ENCODE measurements at regions not wholly inside any gene's neighbourhood (a gene's known extent, or its start where the extent isn't known, plus 50 kb on each side); places are given as distances from the start of the nearest gene placed in this dataset.
A peak's percentile ranks its signal among the peaks of the same experiment; 100 is the strongest.

GRCh38 chr18:41829647-41830516 is 125.2 kb upstream of the PIK3C3 start:
- no peak for DNase-seq

GRCh38 chr18:41828137-41828536 is 126.9 kb upstream of the PIK3C3 start:
- no peak for DNase-seq

DNA sequence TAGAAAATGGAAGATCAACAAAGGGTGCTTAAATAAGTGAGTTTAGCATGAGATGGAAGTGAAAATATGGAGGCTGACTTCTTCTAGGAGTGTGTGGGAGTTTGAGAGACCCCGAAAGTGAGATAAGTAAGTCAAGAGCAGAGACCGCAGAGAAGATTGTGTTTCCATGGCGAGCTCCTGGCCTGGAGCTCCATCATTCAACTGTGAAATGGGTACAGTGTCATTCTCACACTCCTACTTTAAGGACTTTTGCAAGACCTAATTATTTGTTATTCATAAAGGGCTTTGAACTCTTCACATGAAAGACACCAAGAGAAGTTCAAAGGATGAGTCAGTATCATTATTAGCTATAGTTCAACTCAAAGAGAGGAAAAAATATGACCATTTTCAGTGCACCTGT is 134.2 kb upstream of the PIK3C3 start:
- DNase-seq = no peak

- no peak for DNase-seq
Observed at GRCh38 chr18:41818381-41819355, 136.4 kb upstream of the PIK3C3 start.

DNA sequence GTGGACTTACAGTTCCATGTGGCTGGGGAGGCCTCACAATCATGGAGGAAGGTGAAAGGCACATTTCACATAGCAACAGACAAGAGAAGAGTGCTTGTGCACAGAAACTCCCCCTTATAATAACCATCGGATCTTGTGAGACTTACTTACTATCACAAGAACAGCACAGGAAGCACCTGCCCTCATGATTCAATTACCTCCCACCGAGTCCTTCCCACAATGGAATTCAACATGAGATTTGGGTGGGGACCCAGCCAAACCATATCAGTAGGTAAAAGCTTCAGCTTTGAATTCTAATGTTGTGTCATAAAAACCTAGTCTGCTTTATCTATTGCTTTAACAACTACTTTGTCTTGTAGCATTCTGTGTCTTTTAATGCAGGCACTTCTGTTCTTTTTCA is 140.4 kb upstream of the PIK3C3 start:
- no peak for DNase-seq

DNA sequence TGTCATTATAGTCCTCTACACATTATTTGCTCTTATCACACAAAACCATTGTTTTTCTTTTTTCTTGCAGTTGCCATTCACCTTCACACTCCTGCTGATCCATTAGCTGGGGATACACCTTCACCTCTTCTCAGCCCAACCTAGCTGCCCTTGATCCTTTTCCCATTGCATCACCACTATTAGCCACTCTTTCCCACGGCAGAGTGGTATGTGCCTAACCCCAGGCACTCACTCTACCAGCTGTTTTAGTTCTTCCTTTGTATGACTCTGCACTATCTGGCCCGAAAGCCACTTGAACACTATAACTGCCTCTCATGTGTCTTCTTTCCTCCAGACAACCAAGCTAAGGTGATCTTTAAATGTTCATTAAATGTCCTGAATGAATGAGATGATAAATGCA is 145.4 kb upstream of the PIK3C3 start:
- DNase-seq = no peak

GRCh38 chr18:41805341-41805740 is 149.7 kb upstream of the PIK3C3 start:
- DNase-seq = no peak

- DNase-seq = no peak
Observed at GRCh38 chr18:41798879-41799278, 156.2 kb upstream of the PIK3C3 start.

DNA sequence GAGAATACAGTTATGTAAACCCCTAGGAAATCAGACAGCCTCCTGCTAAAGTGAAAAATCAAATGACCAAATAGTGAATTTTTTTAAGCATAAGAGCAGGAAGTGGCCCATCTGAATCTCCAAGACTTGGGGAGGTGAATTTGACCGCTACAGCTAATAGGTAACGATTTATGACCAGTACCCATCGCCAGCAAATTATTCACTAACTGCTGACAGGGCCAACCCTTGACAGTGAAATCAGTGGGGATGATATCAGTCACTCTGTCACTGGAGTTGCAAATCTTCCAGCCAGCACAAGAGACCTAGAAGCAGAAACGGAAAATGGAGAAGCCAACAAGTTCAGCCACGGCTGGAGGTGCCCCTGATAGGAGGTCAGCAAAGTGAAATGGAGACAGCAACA is 164.3 kb upstream of the PIK3C3 start:
- no peak for DNase-seq

DNA sequence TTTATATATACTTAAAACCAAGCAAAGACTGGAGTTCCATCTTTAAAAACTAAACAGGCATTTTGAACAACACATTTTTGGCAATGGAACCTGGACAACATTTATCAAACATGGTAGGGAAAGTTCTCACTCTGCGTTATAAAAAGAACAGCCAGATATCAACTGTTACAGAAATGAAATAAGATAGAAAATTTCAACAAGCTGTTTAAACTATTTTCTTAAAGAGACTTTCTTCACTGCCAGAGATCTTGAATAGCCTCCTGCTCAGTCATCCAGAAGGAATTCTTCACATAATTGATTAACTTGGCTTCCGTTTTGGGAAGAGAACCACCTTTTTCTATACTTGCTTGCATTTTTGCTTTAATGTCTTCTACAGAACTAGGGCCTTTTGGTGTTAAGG is 166.0 kb upstream of the PIK3C3 start:
- no peak for DNase-seq

DNA sequence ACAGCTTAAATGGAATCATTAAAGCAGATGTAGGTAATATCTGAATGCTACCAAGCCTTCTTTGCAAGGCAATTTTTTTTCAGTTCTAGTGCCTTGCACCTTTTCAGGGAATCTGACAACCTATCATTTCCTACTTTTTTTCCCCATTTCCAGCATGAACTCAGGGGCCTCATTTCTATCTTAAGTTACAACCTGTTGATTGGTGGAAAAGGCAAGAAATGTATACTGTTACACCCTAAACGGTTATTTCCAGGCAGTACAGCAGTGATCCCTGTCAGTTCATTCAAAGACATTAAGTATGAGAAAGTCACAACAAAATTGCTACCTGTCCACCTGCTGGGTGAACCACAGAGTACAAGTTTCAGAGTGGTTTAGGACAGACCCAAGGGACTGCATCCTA is 171.2 kb upstream of the PIK3C3 start:
- no peak for DNase-seq

DNA sequence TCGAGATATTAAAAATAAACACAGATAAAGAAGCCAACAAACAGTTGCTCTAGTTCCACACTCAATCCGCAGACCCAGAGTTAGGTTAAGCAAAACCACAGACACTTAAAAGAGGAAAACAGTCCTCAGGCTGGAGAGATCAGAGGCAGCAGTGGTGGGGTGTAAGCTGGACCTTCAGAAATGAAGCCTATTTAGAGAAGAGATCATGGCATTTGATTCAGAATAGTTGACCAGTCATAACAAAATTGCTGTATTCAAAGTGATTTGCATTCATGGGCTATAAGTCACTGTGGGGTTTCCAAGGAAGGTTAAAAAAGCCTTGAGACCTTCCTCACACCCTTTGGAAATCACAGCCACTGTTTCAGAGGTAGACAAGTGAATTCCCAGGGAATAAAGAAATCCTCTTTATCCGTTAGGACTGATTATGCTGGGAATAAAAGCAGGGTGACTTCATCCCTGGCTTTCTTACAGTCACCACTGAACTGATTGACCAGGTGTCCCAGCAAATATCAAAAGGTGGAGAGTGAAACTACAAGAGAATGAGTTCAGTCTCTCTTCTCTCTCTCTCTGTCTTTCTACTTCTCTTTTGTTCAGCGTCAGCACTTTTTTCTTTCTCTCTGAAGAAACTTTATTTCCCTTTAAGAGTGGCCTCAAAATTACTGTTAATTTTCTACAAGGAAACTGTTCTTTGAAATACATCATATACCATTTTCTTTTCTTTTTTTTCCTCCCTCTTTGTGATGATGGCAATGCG is 171.8 kb upstream of the PIK3C3 start:
- DNase-seq = no peak

- DNase-seq = no peak
Observed at GRCh38 chr18:41771973-41772372, 183.1 kb upstream of the PIK3C3 start.

DNA sequence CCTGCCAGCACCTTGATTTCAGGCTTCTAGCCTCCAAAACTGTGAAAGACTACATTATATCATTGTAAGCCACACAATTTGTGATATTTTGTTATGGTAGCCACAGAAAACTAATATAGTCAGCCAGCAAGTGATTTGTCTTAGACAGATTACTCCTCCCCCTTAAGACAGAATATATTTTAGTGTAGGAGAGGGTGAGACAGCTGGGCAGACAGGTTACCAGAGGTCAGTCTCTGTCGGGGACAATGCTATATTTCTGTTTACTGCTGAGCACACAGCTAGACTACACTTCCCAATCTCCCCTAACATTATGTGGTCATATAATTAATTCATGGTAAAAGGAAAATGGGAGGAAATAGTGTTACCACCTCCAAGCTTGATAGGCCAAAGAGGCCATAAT is 185.8 kb upstream of the PIK3C3 start:
- no peak for DNase-seq

DNA sequence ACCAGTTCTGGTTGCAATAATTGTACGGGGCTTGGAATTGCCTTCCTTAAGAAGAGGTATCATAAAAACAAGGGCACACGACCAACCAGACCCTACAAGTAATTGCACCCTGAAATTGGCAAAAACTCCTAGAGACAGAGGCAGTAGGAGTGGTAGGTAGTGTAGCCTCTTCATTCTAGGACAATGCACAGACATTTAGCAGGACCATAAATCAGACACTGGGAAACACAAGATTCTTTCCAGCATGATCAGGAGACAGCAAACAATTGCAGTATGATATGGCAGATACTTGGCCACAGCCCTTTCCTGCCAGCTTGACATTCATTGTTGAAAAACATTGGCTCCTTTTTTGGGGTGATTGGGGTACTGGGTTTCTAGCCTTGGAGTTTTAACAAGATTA is 186.6 kb upstream of the PIK3C3 start:
- no peak for DNase-seq

- peak; percentile 30 for DNase-seq
Observed at GRCh38 chr18:41767960-41768359, 187.1 kb upstream of the PIK3C3 start.

DNA sequence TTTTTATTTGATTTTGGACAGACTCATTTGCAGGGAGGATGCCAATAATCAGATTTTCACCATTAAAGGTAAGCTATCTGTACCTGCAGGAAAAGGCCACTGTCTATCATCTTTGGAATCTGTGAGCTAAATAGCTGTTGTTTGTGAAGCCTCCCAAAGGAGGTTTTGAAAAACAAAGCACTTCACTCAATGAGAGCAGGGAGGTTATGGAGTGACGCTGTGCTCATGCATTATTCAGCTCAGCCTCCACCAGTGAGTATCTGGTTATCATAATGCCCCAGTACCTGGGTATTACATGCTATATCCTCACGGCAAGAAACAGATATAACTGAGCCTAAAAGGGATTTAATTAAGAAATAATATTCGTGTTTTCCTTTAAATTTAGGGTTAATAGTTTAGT is 189.6 kb upstream of the PIK3C3 start:
- DNase-seq = no peak

DNA sequence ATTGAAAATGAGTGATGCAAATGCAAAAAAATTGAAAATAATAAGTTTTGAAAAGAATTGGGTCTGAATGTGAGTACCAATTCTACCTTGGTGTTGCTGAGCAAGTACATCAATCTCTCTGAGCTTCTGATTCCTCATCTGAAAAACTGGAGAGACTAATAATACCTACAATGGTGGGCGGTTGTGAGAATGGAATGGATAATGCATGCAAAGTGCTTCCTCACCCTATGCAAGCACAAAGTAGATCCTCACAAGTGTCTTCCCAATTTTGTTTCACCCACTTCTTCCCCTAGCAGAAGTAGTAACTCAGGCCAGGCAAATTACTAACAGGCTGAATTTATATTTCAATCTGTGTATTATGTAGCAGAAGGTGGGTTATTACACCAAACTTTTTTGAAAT is 191.7 kb upstream of the PIK3C3 start:
- no peak for DNase-seq

DNA sequence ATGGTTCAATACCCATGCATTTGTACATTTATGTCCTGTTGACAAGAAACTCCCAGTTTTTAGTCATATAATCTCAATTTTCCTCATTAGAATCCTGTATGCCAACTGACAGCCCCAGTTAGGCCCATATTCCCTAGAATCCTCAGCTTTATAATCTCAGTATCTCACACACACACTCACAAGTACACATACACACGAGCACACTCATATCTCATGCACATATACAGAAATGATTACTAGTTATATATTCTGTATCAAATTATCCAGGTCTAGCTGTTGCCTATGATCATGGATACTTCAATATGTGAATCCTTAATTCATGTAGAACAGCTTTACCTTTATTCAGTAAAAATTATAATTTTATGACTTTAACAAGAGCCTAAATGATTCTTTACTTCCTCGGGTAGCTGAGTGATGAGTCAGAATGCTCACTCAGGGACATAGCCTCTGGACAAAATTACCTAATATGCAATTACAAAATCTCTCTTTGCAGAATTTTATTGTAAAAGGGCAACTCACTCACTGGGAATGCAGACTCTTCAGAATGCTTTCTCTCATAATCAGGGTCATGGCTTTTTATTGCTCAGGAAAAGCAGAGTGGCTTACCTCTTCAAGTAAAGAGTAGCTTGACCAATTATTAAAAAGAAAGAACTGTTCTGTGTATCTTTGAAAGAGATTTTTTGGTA is 193.6 kb upstream of the PIK3C3 start:
- no peak for DNase-seq

DNA sequence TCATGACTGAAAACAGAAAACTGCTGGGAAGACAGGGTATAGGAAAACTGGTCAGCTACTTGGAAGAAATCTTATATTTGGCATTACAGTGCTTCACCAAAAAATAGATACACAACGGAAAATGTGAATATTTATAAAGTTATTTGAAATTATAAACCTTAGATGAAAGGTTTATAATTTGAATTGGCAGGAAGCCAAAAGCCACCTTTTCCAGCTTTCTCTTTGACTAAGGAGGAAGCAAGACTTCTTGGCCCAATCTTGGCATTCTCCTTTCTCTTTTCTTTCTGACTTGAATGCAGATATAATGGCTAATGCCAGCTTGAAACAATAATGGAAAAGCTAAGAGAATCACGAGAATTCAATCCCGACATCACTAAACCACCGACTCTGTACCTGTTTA is 196.5 kb upstream of the PIK3C3 start:
- DNase-seq = no peak

DNA sequence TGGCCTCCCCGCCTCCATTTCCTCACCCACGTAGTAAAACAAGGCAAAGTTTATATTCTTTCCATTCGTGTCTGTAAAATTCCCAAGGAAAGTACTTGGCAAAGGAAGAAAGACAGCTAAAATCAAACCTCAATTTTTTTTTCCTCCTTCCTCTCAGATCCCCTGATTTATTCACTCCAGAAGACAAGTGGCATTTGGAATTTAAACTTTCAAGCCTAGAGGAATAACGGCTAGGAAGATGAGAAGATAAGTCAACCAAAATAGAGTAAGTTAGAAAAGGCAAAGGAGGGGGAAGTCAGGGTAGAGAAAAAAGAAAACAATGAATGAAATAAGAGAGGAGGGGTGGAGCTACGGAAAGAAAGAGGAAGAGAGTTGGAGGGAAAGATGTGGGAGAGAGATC is 198.9 kb upstream of the PIK3C3 start:
- DNase-seq = no peak

GRCh38 chr18:41754332-41754731 is 200.7 kb upstream of the PIK3C3 start:
- DNase-seq = no peak

DNA sequence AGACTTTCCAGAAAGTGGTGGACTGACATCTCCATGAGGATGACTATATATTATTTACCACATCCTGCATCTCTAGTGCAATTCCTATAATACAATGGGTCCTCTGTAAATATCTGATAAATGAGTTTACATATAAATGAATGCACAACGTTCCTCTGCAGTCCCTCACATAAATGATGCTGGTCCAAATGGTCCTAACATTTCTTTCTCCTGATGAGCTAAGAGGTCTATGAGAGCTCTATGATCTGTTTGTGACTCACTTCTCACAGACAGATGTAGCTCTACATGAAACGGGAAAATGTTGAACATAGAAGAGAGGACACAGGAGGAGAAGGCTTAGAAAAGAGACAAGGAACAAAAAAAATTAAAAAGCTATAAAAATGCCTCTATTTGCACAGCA is 201.2 kb upstream of the PIK3C3 start:
- no peak for DNase-seq
